Stimulated activated CD8-positive, alpha-beta memory T cell treated with anti-CD3 and anti-CD28 coated beads, Interleukin-15, amount 100 ng/mL, for 1 hour (primary cell): ENCODE measurements at regions not wholly inside any gene's neighbourhood (a gene's known extent, or its start where the extent isn't known, plus 50 kb on each side); places are given as distances from the start of the nearest gene placed in this dataset.

Experiments used
- DNase-seq: peaks from one replicate; pipeline ENCODE4 v3.0.0-alpha.2; 2020; ENCODE audit warnings: low read depth

DNA sequence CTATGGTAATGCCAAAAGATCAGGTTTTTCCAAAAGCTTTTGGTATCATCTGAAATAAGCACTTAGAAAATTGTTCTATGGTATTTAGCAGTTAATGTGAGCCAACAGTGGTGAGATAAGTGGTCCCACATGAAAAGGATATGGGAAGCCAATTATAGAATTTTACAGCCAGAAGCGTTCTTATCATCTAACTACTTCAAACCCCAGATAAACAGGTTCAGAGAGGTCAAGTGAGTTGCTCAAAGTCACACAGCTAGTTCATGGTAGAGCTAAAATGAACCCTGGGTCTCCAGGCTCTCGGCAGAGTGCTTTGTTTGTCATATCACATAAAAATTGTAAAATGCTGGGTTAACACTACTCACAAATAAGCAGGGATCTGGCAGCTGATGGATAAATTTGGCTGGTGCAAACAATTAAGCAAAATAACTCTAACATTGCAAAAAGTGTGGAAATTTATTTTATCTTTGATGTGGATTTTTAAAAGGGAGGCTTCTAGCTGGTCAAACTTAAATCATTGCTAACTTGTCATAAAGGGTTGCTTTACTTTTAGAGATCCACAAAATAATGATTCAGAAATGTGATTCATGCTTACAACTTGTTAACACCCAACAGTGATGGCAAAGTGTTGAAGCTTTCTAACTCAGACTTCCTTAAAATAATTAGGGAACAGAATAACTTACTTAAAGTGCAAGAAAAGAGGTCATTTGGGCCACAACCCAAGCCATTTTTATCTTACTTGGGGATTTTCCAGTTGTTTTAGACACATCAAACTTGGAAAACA is 202.8 kb upstream of the TBC1D5 start:
- no peak for DNase-seq

DNA sequence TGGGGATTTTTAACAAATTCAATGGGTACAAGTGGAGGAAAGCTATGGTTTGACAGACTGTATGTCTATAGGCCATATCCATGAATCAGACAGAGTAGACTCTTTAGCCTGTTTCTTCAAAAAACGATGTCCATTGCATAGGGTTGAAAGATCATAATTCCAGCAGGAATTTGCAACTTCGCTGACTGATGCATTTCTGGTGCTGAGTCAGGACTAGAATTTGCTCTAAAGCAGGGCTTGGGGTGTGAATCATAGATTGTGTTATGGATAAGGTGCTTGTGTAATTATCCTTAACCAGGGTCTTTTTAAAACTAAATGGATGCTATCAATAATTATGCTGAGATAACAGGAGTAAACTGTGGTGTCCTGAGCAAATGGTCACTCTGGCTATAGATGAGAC is 200.4 kb upstream of the TBC1D5 start:
- no peak for DNase-seq

DNA sequence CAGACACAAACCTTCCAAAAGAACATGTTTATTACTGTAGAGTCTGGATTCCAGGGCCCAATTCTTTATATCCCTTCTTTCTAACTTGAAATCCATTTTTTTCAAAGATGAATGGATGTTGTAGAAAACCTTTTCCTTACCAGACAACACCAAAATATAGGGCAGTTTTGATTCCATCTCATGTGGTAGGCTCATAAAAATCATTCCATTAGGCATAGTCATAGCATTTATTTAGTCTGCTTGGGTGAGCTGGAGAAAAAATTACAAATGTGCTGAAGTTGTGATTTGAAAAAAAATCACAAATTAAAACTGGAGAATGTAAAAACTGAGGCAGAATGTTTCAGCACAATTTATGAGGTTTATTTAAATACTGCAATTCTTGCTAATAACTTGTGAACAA is 199.3 kb upstream of the TBC1D5 start:
- DNase-seq, result no peak

DNA sequence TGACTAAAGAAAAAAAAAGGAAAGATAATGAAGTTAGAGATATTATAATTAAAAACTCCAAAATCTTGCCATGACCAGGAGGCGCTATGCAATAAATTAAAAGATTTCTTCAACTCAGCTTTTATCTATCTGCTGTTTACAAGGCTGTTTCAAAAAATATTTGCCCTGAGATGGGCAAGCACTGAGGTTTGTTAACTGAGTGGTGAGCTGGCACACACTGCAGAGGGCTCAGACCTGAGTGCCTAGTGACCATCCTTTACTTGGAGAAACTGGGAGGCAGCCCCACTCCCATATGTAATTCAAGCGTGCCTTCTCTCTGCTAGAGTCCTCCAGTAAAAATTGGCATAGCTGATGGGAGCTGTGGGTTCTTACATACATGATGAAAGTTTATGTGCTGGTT is 198.7 kb upstream of the TBC1D5 start:
- DNase-seq, result no peak

DNA sequence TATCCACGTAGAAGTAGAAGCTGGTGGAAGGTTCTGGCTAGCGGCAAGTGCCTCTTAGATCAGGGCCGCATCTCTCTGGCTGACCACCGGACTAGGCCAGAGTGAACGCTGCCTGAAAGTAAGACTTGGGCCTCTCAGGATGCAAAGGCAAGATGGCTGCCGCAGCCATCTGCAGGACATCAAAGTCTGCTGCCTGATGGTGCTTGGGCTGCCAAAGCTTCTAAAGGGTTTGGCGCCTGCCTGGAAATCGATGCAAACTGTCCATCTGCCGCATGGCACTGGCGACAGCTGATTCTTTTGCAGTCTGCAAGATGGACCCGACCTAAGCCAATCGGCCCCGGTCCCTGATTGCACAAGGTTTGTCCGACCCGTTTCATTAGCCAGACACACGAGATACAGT is 196.7 kb upstream of the TBC1D5 start:
- no peak for DNase-seq

DNA sequence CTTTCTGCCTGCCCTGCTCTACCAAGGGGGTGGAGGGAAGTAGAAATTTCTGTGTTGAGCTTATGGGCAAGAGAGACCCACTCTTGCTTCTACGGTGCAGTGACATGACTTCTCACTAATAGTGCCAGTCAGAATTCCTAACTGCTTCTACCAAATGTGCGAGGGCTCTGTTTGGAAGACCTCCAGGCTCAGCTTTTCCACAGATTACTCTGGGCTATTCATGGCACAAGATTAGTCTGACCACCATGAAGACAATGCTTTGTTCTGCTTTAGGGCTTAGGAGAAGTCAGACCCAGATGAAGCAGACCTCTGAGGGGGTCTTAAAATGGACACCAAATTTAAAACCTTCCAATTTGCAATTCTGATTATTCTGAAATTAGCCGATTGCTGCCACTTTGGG is 195.9 kb upstream of the TBC1D5 start:
- DNase-seq, result no peak

DNA sequence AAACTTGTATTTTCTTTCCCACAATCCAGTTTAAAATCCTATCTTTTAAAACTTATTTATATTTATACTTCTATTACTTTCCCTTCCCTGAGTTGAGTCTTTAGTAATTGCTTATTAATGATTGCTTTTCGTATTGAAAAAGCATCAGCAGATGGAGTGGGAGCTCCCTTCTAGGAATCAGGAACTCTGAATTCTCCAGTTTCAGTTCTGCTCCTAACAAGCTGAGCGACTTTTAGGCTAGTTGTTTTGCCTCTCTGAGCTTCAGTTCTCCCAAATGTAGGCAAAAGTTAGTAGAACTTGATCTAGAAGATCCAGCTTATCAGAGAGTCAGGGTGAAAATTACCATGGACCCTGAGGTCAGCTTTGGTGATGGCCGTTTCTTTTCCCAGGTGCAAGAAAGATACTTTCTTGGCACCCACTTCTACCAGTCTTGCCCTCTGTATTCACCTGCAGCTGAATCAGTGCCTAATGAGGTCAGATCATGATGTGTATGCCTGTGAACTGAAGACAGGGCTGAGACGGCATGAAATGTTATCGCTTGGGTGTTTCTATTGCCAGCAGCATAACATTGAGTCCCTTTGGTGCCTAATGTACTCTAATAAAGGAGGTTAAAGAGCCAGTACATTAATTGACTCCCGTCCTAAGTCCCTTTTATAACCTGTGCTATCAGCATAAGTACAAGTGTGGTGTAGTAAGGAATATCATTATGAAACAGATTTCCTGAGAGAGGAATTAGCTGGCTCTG is 194.5 kb upstream of the TBC1D5 start:
- no peak for DNase-seq

DNA sequence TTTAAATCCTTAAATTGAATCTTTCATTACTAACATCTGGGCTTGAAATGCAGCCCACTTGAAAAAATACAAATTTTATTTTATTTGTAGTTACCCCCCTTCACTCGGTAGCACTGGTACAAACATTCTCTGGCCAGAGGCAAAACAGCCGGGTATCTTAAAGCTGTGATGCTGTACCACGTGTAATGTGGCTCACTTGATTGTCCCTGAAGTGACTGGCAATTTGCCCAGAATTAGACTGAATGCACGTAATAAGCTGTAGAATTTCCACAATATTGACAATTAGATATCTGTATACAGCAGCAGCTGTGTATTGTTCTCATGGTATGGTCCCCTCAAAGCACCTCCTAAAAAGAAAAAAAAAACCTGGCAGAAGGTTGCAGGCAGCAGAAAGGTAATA is 192.8 kb upstream of the TBC1D5 start:
- DNase-seq, result no peak

DNA sequence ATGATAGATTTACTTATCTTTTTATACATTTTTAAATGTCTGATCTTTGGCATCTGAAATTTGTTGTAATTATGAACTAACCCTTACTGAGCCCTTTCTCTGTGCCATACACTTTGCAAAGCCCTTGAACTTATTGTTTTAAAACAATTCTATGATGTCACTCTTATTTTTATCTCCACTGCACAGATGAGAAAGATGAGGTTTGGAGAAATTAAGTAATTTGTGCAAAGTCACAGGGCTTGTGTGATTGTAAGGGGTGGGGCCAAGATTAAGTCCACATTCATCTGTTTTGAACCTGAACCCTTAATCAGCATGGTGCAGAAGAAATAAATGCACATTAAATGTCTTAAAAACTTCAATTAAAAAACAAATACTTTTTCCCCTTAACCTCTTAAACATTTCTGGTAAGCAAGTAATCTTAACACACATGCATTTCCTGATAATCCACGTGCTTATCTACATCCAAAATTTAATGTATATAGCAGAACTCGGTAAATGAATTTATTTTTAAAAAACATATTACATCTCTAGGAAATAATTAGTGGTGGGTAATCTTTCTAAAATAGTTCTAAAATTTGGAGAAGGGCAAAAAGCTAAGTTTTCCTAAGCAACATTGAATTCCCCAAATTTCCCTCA is 189.8 kb upstream of the TBC1D5 start:
- no peak for DNase-seq

DNA sequence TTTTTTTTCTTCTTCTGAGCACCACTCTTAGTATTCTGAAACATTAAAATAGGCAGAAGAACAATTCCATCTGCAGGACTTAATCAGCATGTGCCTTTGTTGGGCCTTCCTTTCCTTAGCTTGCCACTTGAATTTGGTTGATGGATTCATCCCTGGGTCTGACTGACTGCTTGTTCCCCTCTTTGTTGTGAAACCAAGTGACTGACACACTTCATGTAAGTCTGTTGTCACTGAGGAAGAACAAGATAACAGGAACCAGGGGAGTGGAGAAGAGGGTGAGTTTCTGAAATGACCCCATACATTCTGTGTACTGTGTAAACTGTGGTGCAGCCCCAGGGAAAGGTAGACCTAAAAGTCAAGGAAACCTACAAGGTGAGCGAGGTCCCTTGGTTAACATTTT is 188.7 kb upstream of the TBC1D5 start:
- DNase-seq, result no peak

DNA sequence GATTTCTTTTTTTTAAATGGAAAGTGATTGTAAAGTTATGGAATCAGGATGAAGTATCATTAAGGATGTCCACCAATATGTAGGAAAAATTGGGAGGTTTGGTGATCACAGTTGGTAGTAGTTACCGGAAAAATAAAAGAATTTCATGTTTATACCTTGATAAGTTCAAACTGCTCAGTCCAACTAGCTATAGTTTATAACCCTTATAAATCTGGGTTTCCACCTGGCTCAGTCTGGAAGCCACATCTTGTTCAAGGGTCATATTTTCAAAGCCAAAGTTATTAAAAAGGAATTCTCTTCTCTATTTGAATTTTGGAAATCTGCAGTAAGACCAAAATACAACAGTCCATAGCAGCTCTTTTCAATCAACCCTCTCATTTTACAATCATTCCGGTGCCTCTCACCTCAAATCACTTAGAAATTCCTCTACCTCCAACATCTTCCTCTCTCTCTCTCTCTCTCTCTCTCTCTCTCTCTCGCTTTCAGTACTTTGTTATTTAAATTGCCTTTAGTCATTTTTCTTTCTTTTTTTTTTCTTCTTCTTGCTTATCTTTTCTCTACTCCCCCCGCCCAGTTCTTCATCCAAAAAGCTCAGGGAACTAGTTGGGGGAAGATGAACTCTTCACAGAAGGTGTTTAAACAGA is 186.2 kb upstream of the TBC1D5 start:
- DNase-seq, result no peak

DNA sequence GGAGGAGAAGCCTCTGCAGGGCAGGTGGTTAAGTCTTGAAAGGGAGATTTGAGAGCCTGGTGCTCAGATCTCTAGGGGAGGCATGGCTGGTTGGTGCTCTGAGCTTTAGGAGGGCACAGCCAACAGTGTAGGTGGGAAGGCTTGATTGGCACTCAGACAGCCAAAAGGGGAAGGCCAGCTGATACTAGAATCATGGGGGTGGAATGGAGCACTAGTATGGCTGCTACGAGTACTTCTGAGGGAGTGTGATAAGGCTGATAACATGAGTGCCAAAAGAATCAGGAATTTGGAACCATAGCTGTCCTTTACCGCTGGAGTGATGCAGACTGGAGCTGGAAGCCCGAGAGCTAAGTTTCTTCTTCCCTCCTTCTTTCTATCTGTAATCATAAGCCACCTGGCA is 184.6 kb upstream of the TBC1D5 start:
- no peak for DNase-seq

DNA sequence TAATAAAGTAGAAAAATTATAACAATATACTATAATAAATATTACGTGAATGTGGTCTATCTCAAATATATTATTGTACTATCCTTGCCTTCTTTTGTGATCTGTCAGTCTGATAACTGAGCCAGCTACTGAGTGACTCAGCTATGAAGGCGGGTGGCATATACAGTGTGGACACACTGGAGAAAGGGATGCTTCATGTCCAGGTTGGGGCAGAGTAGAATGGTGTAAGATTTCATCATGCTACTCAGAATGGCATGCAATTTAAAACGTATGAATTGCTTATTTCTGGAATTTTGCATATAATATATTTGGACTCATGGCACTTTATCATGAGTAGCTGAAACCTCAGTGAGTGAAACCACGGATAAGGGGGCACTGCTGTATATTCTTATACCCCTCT is 172.9 kb upstream of the TBC1D5 start:
- no peak for DNase-seq

DNA sequence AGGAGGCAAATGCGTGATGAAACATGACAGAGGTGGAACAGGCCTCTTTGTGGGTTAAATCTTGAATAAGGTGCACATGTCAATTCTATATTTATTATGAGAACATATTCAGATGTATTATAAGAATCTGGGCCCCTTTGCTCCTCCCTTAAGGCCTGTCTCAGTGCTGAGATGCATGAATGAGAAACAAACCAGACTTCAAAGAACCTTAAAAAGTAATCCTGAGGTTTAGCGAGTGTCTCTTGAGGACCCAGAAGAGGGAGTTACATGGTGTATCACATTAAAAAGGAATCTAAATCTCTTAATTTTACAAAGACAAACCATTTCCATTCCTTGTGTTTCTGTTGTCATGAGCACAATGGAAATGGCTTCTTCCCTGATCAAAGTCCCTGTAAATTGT is 170.9 kb upstream of the TBC1D5 start:
- DNase-seq, result no peak

DNA sequence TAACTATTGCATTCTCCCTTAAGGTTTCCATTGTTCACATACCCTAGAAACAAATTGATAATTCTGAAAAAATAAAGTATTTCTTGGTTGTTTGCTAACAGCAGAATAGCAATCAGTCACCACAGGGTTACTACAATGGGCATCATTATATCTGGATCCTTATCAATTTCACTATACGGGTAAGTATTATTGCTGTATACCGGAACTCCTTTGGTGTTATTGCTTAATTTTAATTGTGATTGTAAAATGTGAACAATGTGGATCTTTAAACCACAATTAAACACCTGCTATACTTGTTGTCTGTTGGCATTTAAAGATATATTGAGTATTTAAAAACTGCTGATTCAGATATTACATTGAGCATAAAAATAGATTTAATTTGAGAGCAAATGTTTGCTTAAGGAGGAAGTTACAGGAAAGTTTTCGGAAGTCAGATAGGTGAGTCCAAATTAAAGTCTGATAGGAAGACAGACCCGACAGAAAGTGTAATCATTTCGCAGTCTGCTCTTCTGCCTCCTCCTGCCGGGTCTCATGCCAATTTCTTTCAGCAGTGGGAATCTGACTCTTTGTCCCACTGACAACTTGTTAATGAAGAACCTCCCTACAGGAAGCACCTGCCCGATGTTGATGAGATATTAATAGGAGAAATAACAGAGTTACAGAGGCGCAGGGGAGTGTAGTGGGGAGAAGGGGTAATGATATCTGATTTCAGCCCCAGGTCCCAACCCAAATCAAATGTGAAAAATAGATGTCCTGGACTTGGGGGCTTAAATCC is 169.7 kb upstream of the TBC1D5 start:
- DNase-seq, result no peak

DNA sequence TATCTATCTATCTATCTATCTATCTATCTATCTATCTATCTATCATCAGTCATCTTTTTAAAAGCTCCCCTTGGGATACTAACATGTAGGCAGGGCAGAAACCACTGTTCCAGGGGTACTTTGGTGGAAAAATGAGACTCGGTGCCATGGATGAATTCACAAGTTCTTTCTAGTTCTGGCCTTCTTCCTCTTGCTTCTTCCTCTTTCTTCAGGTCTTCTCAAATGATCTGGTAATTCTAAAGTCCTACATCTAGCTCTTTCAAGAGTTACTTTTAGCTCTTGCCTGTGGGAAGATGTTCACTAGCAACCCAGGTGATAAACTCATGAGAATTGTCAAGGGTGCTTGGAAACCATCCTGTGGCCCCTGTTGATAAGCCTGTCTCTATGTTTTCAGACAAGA is 168.5 kb upstream of the TBC1D5 start:
- no peak for DNase-seq

DNA sequence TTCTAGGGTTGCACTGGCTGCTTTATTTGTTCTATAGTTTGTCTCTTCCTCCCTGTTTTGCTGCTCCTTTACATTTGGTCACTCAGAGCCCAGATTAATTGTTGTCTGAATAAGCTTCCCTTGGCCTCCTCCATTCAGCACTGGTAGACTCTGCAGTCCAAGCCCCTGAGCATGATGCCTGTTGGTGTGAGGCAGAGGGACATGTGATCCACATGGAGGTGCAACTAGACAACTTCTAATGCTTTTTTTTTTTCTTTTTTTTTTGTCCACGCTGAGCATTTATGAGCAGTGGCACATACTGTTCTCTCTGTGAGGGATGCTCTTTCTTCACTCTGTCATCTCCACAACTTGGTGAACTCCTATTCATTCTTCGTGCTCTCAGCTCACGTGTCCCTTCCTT is 167.3 kb upstream of the TBC1D5 start:
- DNase-seq, result no peak

DNA sequence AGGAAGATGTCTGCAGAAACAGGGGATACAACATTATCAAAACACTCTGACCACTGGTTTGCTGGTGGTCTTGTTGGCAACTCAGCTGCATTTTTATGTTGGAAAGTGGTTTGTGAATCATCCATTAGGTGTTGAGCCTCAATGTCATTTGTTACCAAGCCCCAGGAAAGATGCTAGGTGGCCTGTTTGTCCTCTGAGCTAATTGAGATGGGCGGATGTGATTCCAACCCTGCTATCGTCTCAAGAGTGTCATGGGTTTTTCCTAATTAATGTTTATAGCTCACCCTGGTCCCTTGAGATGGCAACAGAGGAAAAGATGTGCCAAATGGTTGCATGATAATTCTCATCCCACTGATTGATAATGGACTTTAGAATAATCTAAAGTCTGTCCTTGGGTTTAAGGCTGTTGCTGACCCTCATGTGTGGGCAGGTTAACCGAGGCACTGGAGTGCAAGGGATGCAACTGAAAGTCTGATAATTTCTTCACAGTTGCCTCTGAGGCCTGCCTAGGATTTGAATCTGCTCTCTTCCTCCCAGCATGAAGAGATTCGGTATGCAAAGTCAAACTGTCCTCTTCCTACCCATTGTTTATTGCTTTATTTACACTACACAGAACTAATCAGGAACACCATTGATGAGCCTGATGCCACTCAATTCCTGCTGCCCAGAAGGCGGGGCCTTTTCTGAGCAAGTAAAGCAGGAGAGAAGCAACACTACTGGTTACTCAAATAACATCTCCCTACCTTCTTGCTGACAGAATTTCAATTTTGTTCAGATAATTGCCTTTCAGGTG is 166.2 kb upstream of the TBC1D5 start:
- no peak for DNase-seq

DNA sequence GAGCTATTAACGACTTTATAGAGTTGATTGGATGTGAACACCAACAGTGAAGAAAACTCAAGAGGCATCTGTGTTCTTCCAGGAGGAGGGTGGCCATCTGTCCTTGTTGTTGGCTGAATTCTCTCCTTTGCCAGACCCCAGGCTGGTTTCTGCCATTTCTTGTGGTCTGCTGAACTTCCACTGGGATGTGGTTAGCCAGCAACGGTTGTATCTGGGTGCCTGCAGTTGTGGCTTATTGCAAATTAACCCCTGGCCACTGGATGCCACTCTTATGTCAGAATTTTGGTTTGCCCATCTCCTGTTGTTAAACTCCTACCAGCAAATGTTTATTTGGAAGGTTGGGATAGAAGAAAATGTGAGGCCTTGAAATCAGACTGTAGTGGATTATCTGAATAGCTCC is 163.6 kb upstream of the TBC1D5 start:
- no peak for DNase-seq

DNA sequence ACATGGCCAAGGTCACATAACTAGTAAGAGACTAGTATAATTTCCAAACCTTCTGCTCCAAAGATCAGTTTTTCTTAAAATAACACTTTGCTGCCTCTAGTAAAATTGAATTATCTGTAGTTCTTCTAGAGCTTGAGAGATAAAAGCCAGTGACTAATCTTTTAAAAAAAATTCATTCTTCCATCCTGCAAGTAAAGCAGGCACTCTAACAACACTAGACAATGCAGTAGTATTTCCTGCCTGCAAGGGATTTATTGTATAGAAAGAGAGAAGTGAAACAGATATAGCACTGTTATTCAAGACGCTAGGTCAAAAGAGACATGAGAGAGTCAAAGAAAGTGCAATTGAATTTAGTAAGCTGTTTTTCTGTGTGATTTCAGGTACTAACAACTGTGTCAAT is 159.5 kb upstream of the TBC1D5 start:
- DNase-seq, result no peak

DNA sequence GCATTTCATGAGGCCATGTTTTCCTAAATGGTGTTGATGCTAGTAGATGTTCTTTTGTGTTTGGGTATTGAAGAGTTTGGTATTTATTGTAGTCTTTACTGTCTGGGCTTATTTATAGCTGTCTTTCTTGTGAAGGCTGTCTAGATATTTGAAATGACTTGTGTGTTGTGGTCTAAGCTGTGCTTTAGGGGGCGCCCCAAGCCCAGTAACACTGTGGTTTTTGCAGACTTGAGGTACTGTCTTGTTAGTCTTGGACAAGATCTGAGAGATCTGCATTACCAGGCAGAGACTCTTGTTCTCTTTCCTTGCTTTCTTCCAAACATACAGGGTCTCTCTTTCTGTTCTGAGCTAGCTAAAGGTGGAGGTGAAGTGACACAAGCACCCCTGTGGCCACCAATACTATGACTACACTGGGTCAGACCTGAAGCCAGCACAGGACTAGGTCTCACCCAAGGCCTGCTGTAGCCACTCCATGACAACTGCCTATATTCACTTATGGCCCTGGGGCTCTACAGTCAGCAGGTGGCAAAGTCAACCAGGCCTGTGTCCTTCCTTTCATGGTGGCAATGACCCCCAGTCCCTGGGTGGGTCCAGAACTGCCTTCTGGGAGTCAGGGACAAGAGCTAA is 152.1 kb upstream of the TBC1D5 start:
- no peak for DNase-seq
